T-helper 2 cell (primary cell): ENCODE measurements at regions not wholly inside any gene's neighbourhood (a gene's known extent, or its start where the extent isn't known, plus 50 kb on each side); places are given as distances from the start of the nearest gene placed in this dataset.

Experiments
- DNase-seq, 5 experiments: peaks; one replicate each; pipeline versions ENCODE4 v3.0.0 to v3.0.0-alpha.2; 2012 to 2022

GRCh38 chr2:18503376-18504228, 56.9 kb downstream of the RDH14 start:
- no peak for DNase-seq

GRCh38 chr2:18502142-18502541, 58.3 kb downstream of the RDH14 start:
- no peak for DNase-seq

DNA sequence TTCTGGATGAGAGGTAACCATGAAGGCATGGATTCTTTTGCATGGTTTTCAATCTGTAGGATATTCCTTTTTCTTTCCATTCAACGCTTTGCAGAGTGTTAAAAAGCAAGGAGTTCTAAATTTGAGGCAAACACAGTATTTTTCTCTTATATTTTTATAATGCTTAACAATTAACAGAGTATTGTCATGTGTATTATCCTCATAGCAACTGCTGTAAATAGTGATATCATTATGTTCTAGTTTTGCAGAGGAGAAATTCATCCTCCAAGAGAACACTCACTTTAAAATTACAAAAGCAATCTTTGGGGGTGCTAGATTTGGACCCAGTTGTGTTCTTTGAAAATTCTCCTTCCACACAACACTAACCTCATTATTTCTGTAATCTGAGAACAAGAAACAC, 58.7 kb downstream of the RDH14 start:
- no peak for DNase-seq

DNA sequence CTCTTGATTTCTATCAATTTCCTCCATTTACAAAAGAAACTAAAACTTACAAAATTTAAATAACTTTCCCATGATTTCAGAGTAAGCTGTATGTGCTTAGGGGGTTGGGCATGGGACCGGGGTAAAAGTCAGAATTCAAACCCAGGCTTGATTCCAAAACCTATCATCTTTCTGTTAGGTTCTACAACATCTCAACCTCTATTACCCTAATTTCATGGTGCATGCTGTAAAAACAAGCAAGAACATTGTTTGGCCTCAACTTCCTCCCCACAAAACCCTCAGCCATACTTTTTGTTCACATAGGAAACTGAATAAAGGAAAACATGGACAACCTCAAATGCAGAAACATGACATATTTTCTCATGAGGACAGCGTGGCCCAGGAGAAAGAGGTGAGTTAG, 59.3 kb downstream of the RDH14 start:
- no peak for DNase-seq

- no peak for DNase-seq
Measured at GRCh38 chr2:18500333-18500732, 60.1 kb downstream of the RDH14 start.

GRCh38 chr2:18498531-18498930, 61.9 kb downstream of the RDH14 start:
- no peak for DNase-seq

DNA sequence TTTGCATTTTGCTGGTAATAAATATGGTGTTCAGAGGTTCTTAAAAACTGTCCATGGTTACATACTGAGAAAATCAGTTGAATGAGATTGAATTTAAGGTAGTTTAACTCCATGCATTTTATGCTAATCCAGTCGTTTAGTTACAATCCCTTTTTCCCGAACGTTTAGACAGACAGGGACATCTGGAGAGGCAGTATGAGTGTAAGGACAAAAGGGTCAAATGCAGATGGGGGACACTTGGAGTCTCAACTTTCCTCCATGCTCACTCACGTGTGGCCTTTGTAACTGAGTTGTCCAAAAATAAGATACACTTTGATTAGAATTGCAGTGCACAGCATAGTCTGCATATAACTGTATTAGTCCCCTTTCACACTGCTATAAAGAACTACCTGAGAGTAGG, 63.9 kb downstream of the RDH14 start:
- no peak for DNase-seq

- DNase-seq = no peak
Measured at GRCh38 chr2:18495058-18495457, 65.4 kb downstream of the RDH14 start.

- no peak for DNase-seq
Measured at GRCh38 chr2:18492721-18493120, 67.7 kb downstream of the RDH14 start.

DNA sequence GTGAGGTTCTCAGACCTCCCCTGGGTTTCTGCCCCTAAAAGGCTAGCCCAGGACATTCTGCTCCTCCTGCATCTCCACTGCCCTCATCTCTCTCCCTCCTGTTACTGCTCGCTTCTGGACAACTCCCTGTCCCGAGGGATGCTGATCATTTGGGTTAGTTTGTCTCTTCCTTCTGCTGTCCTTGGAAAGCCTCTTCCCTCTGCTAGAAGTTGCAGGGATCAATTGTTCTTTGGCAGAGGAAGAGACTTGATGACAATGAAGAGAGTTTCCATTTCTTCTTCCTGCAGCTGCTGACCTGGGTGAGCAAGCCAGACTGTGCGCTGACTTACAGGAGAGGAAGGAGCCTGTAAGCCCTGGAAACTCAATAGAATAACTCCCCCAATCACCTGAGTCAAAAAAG, 68.9 kb downstream of the RDH14 start:
- DNase-seq = no peak

GRCh38 chr2:18490901-18491300, 69.6 kb downstream of the RDH14 start:
- DNase-seq = no peak

- no peak for DNase-seq
Measured at GRCh38 chr2:18487106-18487913, 73.1 kb downstream of the RDH14 start.

GRCh38 chr2:18484625-18485024, 75.8 kb downstream of the RDH14 start:
- DNase-seq = no peak

DNA sequence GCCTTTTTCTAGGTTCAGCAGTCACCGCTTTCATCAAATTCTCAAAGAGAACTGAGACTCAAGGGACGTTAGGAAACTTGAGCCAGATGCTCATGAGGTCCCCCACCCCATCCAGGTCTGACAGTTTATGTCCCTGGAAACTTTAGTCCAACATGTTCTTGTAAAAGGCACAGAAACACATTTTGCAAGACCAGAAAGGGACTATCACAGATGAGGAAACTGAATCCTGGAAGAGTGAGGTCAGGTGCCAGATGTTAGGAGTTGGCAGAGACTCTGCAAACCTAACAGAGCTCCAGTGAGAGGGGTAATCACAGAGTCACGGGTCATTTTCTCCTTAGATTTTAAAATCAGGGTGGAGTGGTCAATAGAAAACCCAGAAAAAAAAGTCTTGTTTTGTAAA, 76.6 kb downstream of the RDH14 start:
- no peak for DNase-seq

- no peak for DNase-seq
Measured at GRCh38 chr2:18482666-18483065, 77.8 kb downstream of the RDH14 start.

DNA sequence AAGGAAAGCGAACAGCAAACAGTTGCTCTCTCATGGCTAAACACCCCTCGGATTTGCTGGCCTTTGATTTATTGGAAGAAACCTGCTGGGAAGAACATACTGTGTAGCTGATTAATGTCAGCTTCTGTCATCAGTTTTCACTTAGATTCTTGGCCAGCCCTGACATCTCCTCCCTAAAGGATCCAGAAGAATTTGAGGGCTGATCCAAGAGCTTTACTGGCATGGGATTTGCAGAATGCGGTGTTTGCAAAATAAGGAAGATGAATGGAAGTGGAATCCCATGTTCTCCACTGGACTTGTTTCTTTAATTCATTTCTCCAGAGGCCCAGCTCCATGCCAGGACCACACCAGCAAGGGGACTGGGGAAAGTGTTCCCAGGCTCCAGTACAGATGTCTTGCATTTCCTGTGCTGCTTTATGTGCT, 80.5 kb downstream of the RDH14 start:
- no peak for DNase-seq

- DNase-seq = no peak
Measured at GRCh38 chr2:18477293-18477692, 83.2 kb downstream of the RDH14 start.

DNA sequence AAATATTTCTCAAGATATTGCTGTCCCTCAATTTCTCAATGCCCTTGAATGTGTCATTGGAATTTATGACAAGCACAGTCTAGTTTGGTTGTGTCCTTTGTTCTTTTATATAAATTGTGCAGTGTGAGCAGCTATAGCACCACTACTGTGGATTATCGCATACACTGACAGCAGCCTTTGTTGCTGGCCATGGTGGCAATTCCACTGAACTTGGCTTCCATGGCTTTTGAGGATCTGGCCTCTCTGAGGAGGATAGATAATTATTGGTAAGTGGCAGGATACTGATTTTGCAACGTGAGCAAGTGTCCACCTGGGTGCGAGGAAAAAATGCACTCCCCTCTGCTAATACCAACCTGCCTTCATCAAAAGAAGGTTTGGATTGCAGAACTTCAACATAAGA, 84.0 kb downstream of the RDH14 start:
- no peak for DNase-seq

GRCh38 chr2:18475884-18476283, 84.6 kb downstream of the RDH14 start:
- DNase-seq = no peak

DNA sequence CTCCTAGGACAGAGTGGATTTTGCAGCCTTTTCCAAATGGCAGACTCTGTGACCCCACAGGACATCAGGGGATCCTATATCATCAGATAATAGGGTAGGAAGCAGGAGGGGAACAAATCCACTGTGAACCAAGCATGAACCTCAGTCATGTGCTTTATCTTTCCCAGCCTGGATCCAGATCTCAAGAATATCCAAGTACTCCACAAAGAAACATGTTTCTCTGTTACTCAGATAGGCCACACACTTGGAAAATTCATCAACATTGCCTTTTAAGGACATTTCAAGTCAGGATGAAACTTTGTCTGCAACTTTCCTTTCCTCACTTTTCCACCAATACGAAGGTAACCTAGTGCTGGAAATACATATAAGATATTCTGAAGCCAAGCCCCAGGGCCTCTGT, 85.8 kb downstream of the RDH14 start:
- no peak for DNase-seq

- no peak for DNase-seq
Measured at GRCh38 chr2:18473241-18474181, 86.9 kb downstream of the RDH14 start.

DNA sequence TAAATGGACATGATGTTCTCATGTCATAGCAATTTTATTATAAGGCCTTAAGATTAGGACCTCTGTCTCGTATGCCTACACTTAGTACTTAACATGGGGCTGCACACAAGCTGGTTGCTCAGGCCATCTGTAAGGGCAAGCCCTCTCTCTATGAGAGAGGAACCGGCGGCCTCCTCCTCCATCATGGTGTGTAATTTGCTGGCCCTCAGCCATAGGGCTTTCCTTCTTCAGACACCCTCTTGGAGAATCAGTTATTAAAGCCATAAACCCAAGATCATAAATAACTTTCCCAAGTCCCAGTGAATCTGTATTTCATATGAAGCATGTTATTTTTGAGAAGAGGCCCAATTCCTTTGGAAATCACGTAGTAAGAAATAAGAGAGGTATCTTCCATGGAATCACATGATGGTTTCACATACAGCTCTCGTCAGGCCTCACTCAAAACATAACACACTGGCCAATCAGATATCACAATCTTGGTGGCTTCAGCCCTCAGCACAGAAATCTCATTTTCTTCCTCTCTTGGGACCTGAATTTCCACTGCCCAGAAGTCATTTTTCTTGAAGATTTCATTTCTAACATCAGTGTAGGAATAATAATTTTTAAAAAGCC, 92.6 kb downstream of the RDH14 start:
- DNase-seq = no peak

DNA sequence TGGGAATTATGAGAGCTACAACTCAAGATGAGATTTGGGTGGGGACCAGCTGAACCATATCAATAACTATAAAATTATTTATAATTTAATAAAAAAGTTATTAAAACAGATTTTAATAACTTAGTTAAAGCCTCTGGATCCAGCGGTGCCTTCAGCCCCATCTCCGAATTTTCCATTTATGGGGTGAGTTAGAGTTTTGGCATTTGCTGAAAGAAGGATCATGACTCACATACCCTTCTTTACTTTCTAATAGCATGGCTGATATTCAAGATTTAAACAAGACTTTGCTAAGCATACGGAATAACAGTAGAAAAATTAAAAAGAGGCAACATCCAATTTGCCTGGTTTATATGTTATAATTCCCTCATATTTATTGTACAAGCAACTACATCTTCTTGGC, 94.5 kb downstream of the RDH14 start:
- DNase-seq = no peak
